ENCODE measurements at regions not wholly inside any gene's neighbourhood (a gene's known extent, or its start where the extent isn't known, plus 50 kb on each side); places are given as distances from the start of the nearest gene placed in this dataset.

- Histone ChIP-seq H3K36me3 (ENCODE audit: control insufficient read depth in 2 of 2, insufficient read depth in 1 of 2, low read length in 2 of 2) (no peaks in the 10 kb centered on the region), H3K9me3 (ENCODE audit: control insufficient read depth, insufficient read depth, low read depth, low read length) (no peaks in the 10 kb centered on the region), H3K4me1 (ENCODE audit: control insufficient read depth, insufficient read depth, low read length) (peaks cover 11% of the 10 kb centered on the region), H3K27ac (ENCODE audit: extremely low read depth, low read depth, low read length) (no peak overlapping the region), H3K4me3 (ENCODE audit: low read depth, low read length) (no peak overlapping the region)
- TF ChIP-seq ZNF394 (tag by site-specific recombination; IDR thresholded peaks at IDR 0.05; ENCODE audit: borderline replicate concordance) (no peak), KLF17 (tag by site-specific recombination; IDR thresholded peaks at IDR 0.05) (no peak), ZNF274 (IDR thresholded peaks at IDR 0.05; ENCODE audit: low read length) (no peak), ZNF274 (tag by site-specific recombination; IDR thresholded peaks at IDR 0.05; ENCODE audit: borderline replicate concordance) (no peak), ZBTB10 (tag by site-specific recombination; IDR thresholded peaks at IDR 0.05) (no peak), ZNF501 (tag by site-specific recombination; IDR thresholded peaks at IDR 0.05) (no peak), ZNF354C (tag by site-specific recombination; IDR thresholded peaks at IDR 0.05; ENCODE audit: borderline replicate concordance, low read depth) (no peak), ZNF221 (tag by site-specific recombination; IDR thresholded peaks at IDR 0.05; ENCODE audit: borderline replicate concordance) (no peak), ZNF157 (tag by site-specific recombination; IDR thresholded peaks at IDR 0.05) (no peak), ZNF416 (tag by site-specific recombination; IDR thresholded peaks at IDR 0.05) (no peak), ZBTB11 (tag by site-specific recombination; conservative IDR thresholded peaks at IDR 0.05; ENCODE audit: low read depth) (no peak), BCL11A (tag by site-specific recombination; IDR thresholded peaks at IDR 0.05; ENCODE audit: low read depth) (no peak), KLF7 (tag by site-specific recombination; IDR thresholded peaks at IDR 0.05; ENCODE audit: borderline replicate concordance) (no peak)
- POLR2A ChIA-PET = interaction anchor here (0.5 to 0.6 kb wide), 2 partner anchors 69 to 193 kb away, joined by 3 to 4 read pairs; no protein-coding TSS in a partner anchor
- CTCF ChIA-PET = no interaction called here
These were observed 71.5 kb upstream of the ARHGAP5 start for GRCh38 chr14:32005628-32006027.

GRCh38 chr14:32006263-32007110 is 70.6 kb upstream of the ARHGAP5 start:
- Histone ChIP-seq H3K4me3 (ENCODE audit: low read depth, low read length) (no peak overlapping the region), H3K4me1 (ENCODE audit: control insufficient read depth, insufficient read depth, low read length) (peaks cover 11% of the 10 kb centered on the region), H3K9me3 (ENCODE audit: control insufficient read depth, insufficient read depth, low read depth, low read length) (no peaks in the 10 kb centered on the region), H3K27ac (ENCODE audit: extremely low read depth, low read depth, low read length) (no peak overlapping the region), H3K36me3 (ENCODE audit: control insufficient read depth in 2 of 2, insufficient read depth in 1 of 2, low read length in 2 of 2) (no peaks in the 10 kb centered on the region)
- ChIA-PET POLR2A (interaction anchor here (0.5 to 0.6 kb wide), 2 partner anchors 11 to 70 kb away, joined by 3 to 5 read pairs; no protein-coding TSS in a partner anchor), CTCF (no interaction called here)
- peak; percentile 14; the same call in 1 of the 2 replicates for TF ChIP-seq EGR2 (tag by site-specific recombination; IDR thresholded peaks at IDR 0.05; ENCODE audit: low read depth)
- TF ChIP-seq ZNF747 (tag by site-specific recombination; IDR thresholded peaks at IDR 0.05) = no peak

Data from HEK293 (cell line).